Heart left ventricle (tissue), 16 donors: ENCODE measurements at regions not wholly inside any gene's neighbourhood (a gene's known extent, or its start where the extent isn't known, plus 50 kb on each side); places are given as distances from the start of the nearest gene placed in this dataset.

Experiments used
- ATAC-seq, 4 donors: fragments of 200-7000 bp; cut with Tn5 transposase; one replicate each; pipeline ENCODE4 v1.9.1; 2020 to 2022; ENCODE audit warnings: moderate library complexity in 4 of 4, mild to moderate bottlenecking in 3 of 4, moderate number of reproducible peaks in 1 of 4
- DNase-seq, 5 donors: peaks; one replicate each; pipeline ENCODE4 v3.0.0-alpha.2; 2020
- H3K27ac ChIP-seq, 12 donors: fragments of 200-600 bp; sonication (generic) in 4 of 12; one replicate each; pipeline versions ENCODE4 v1.5.0 to v1.8.0; 2016 to 2022; ENCODE audit warnings: mild to moderate bottlenecking in 2 of 12
- H3K27me3 ChIP-seq, 9 donors: fragments of 200-600 bp; sonication (generic) in 2 of 9; one replicate each; pipeline versions ENCODE4 v1.5.1 to v1.8.0; 2016 to 2022; ENCODE audit warnings: mild to moderate bottlenecking in 3 of 9
- H3K36me3 ChIP-seq, 9 donors: fragments of 200-600 bp; sonication (generic) in 2 of 9; one replicate each; pipeline versions ENCODE4 v1.5.0 to v1.8.0; 2018 to 2022; ENCODE audit warnings: mild to moderate bottlenecking in 2 of 9
- H3K4me1 ChIP-seq, 12 donors: fragments of 200-600 bp; sonication (generic) in 4 of 12; one replicate each; pipeline versions ENCODE4 v1.5.0 to v1.8.0; 2016 to 2022; ENCODE audit warnings: mild to moderate bottlenecking in 3 of 12
- H3K4me3 ChIP-seq, 12 donors: fragments of 200-600 bp; sonication (generic) in 4 of 12; one replicate each; pipeline versions ENCODE4 v1.5.0 to v1.8.0; 2017 to 2022; ENCODE audit warnings: mild to moderate bottlenecking in 9 of 12, moderate library complexity in 4 of 12
- H3K9me3 ChIP-seq, 12 donors: fragments of 200-600 bp; sonication (generic) in 4 of 12; one replicate each; pipeline versions ENCODE4 v1.5.0 to v1.8.0; 2016 to 2022; ENCODE audit warnings: mild to moderate bottlenecking in 1 of 12
- POLR2A ChIP-seq, 2 donors: fragments of 450-650 bp; IDR thresholded peaks; one replicate each; pipeline ENCODE4 v1.6.1; 2017; ENCODE audit warnings: antibody characterized with exemption in 2 of 2, mild to moderate bottlenecking in 2 of 2, moderate library complexity in 2 of 2
- WGBS, 4 donors: extraction: QIAGEN DNeasy Blood & Tissue Kit in 2 of 4; methylation state at CpG; one replicate each; pipeline versions ENCODE4 v1.1.5 to v1.1.7; 2013 to 2018; 5-methylcytosine and 5-hydroxymethylcytosine counted together
- intact Hi-C, 10 donors: fragments of 100-400 bp; cut with DNase I; formaldehyde crosslinking; loops; one replicate each; pipeline versions ENCODE4 v1.11.1 to v1.14.2; 2022
- TF ChIP-seq, protein P1 (sequence below), 12 donors: fragments of 200-600 bp; sonication (generic) in 4 of 12; IDR thresholded peaks; one replicate each; pipeline versions ENCODE4 v1.5.0 to v1.8.0; 2018 to 2022; ENCODE audit warnings: antibody characterized with exemption in 12 of 12, mild to moderate bottlenecking in 5 of 12
- donor health status: ischemic (EF 13 %, LVEDD 7.1; RV severe dilation, severe dysfunction).
- donor health status: healthy with polysubstance abuse.
- donor health status: DM: no; HTN: yes; CAD: no.
- donor health status: DM: no; HTN: no; CAD: no.
- donor health status: ischemic (EF 25% LVEDD 6.9; RV normal size, moderate dysfunction).
- donor health status: ischemic (EF 25% LVEDD 5.7; RV mildly dilated, moderate dysfunction).
- donor health status: healthy.
- donor health status: DM: yes; HTN: yes; CAD: no.
- donor health status: ischemic (EF 35%, LVEDD 5.7; RV mildly dilated, moderate dysfunction).
- donor health status: nonischemic (EF 11% LVEDD 7.7; RV severe dilation, severe dysfunction).
- donor health status: DM: yes; HTN: yes; CAD: no.
- donor health status: PGD.
- donor health status: ischemic (EF 29% LVEDD 5.4; RV normal size, mild dysfunction).
- donor health status: nonischemic (EF 23%, LVEDD 6.1; RV moderate dilation, normal function).

- Histone ChIP-seq H3K9me3 (no peaks in the 10 kb centered on the region), H3K27ac (no peak overlapping the region), H3K36me3 (no peaks in the 10 kb centered on the region), H3K27me3 (no peaks in the 10 kb centered on the region), H3K4me1 (peaks cover 0 to 6% (median 0%) of the 10 kb centered on the region in 12 donors), H3K4me3 (no peak overlapping the region)
- 78 to 91% (median 88%) methylated on average over 3 of the region's 3 CpGs for WGBS, 4 donors
- DNase-seq (no peak), ATAC-seq (peak in 1 of 4 donors; percentile 29)
- intact Hi-C loops = no loop called here
- TF ChIP-seq, protein P1, sequence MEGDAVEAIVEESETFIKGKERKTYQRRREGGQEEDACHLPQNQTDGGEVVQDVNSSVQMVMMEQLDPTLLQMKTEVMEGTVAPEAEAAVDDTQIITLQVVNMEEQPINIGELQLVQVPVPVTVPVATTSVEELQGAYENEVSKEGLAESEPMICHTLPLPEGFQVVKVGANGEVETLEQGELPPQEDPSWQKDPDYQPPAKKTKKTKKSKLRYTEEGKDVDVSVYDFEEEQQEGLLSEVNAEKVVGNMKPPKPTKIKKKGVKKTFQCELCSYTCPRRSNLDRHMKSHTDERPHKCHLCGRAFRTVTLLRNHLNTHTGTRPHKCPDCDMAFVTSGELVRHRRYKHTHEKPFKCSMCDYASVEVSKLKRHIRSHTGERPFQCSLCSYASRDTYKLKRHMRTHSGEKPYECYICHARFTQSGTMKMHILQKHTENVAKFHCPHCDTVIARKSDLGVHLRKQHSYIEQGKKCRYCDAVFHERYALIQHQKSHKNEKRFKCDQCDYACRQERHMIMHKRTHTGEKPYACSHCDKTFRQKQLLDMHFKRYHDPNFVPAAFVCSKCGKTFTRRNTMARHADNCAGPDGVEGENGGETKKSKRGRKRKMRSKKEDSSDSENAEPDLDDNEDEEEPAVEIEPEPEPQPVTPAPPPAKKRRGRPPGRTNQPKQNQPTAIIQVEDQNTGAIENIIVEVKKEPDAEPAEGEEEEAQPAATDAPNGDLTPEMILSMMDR (IDR thresholded peaks at IDR 0.05) = no peak
- TF ChIP-seq POLR2A (IDR thresholded peaks at IDR 0.05) = no peak
These were observed 128.1 kb downstream of the MAF start for GRCh38 chr16:79472426-79472825.

GRCh38 chr16:79469999-79470398 is 130.5 kb downstream of the MAF start:
- ATAC-seq (peak in 3 of 4 donors; percentile 49 to 62 (median 58)), DNase-seq (peak in 3 of 5 donors; percentile 21 to 54 (median 40))
- 62 to 75% (median 70%) methylated on average over 9 to 10 of the region's 10 CpGs for WGBS, 4 donors
- no peaks in the 10 kb centered on the region for H3K27me3 ChIP-seq
- peak overlapping the region in 3 of 12 donors; percentile 14 to 69 (median 14) for H3K27ac ChIP-seq
- H3K9me3 ChIP-seq = no peaks in the 10 kb centered on the region
- intact Hi-C loops = no loop called here
- peaks cover 0 to 6% (median 0%) of the 10 kb centered on the region in 12 donors for H3K4me1 ChIP-seq
- no peaks in the 10 kb centered on the region for H3K36me3 ChIP-seq
- H3K4me3 ChIP-seq = no peak overlapping the region
- TF ChIP-seq, protein P1 (IDR thresholded peaks at IDR 0.05) = no peak
- TF ChIP-seq POLR2A (IDR thresholded peaks at IDR 0.05) = no peak

DNA sequence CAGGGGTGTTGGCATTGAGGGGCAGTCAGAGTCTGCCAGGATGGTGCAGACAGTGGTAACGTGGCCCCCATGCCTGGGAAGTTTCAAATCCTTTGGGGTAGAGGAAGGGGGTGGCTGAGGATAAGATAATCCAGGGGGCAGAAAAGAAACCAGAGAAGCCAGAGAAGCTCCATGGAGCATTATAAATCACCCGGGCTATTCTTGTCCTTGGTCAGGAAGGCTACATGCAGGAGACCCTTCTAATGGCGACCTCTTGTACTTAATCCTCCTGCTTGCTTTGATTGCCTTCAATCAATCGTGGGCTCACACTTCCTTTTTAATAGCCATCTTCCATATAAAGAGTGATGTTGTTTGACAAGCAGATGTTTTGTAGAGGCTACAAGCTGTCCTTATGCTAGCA is 131.9 kb downstream of the MAF start:
- peaks cover 0 to 12% (median 0%) of the 10 kb centered on the region in 12 donors for H3K4me1 ChIP-seq
- WGBS, 4 donors = 90 to 92% (median 90%) methylated on average over 4 of the region's 4 CpGs
- ATAC-seq = no peak
- intact Hi-C loops = no loop called here
- no peak for DNase-seq
- H3K36me3 ChIP-seq = no peaks in the 10 kb centered on the region
- H3K27ac ChIP-seq = no peak overlapping the region
- no peaks in the 10 kb centered on the region for H3K9me3 ChIP-seq
- H3K27me3 ChIP-seq = no peaks in the 10 kb centered on the region
- TF ChIP-seq POLR2A (IDR thresholded peaks at IDR 0.05) = no peak
- TF ChIP-seq, protein P1 (IDR thresholded peaks at IDR 0.05) = no peak
- no peak overlapping the region for H3K4me3 ChIP-seq

DNA sequence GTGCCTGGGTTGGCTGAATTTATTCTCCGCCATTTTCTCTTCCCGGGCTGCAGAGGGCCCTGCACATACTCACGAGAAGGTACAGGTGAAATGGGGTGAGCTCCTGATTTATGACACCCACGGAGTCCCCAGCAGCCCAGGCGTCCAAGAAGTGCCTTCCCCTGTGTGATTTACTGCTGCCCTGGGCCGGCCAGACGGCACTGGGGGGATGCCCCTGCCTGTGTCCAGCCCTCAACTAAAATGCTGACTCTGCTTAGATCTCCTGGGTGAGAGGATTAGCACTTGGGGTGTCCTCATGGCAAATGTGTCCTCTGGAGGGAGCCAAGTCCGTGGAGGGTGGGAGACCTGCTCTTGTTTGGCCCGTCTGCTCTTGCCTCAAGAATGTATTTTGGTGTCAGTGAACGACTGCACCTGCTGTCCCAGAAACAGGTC is 132.4 kb downstream of the MAF start:
- no peak overlapping the region for H3K27ac ChIP-seq
- H3K36me3 ChIP-seq = no peaks in the 10 kb centered on the region
- ATAC-seq (no peak), DNase-seq (no peak)
- no peaks in the 10 kb centered on the region for H3K9me3 ChIP-seq
- no peaks in the 10 kb centered on the region for H3K27me3 ChIP-seq
- TF ChIP-seq, protein P1 (IDR thresholded peaks at IDR 0.05) = no peak
- TF ChIP-seq POLR2A (IDR thresholded peaks at IDR 0.05) = no peak
- intact Hi-C loops = no loop called here
- H3K4me3 ChIP-seq = no peak overlapping the region
- peaks cover 0 to 12% (median 0%) of the 10 kb centered on the region in 12 donors for H3K4me1 ChIP-seq
- 79 to 91% (median 85%) methylated on average over 9 to 10 of the region's 10 CpGs for WGBS, 4 donors
